Activated CD4-positive, alpha-beta T cell treated with anti-CD3 and anti-CD28 coated beads, Interleukin-2, amount 50 U/mL, for 24 hours (primary cell): ENCODE measurements at regions not wholly inside any gene's neighbourhood (a gene's known extent, or its start where the extent isn't known, plus 50 kb on each side); places are given as distances from the start of the nearest gene placed in this dataset.

Source experiments
- DNase-seq, 2 donors: peaks; one replicate each; pipeline ENCODE4 v3.0.0-alpha.2; 2020; ENCODE audit warnings: low read depth in 1 of 2, low spot score in 1 of 2

DNA sequence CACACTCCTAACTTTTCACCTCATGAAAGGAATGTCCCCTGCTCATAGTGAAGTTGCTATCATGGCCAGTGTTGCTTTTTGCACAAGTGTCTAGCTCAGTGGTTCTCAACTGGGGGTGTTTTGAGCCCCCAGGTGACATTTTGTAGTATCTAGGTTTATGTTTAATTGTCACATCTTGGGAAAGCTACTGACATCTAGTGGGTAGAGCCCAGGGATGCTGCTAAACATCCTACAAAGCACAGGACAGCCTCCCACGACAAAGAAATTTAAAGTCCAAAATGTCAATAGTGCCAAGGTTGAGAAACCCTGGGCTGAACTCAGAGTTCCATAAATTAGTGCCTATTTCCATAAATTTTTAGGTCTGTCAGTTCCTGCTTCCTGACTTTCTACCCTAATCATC is 70.7 kb upstream of the HCCS start:
- DNase-seq: no peak

DNA sequence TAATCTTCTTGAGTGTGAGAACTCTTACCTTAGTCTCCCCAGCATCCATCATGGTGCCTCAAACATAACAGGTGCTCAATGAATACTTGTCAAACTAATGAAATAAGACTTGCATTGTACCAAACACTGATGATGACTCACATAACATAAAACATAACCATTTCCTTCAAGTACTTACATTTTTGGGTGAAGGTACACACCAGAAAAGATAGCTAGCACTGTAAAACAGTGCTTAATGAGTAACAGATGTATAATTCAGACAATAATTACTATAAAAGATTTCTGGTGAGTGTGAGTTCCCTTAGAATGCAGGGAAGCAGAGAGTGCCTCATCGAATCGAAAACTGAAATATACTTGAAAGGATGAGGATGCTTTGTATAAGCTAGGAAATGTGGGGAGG is 70.1 kb upstream of the HCCS start:
- DNase-seq: no peak

DNA sequence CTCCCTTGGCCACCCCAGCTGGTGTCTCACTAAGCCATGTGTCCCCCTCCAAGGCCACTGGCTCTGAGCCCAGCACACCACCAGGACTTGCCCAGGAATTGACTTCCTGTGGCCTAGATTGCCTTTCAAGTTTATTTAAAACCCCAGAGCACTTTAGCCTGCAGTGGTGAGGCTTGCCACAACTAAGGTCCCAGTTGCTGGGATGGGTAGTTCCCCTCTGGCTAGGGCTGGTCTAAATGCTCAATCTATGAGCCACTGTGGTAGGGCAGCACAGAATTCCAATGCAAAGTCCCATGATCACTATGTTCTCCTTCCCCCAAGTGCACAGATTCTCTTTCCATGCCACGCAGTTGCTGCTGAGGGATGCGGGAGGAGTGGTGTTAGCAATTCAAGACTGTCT is 61.1 kb upstream of the HCCS start:
- no peak for DNase-seq

DNA sequence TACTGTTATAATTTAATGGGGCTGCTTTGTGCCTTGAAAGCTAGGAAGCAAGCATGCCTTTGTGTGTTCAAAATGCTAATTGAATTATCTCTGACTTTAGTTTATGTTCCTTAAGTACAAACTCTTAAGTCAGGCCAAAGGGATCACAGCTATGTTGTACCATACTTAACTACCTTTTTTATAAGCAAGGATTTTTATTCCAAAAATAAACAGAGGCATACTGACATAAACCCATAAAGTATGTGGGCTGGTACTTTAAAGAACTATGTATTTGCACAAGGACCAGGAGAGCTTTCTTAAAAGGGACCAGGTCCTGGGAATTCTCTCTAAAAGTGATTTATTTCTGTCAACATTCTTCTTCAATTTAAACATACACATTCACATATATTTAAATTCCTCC is 57.8 kb upstream of the HCCS start:
- no peak for DNase-seq

DNA sequence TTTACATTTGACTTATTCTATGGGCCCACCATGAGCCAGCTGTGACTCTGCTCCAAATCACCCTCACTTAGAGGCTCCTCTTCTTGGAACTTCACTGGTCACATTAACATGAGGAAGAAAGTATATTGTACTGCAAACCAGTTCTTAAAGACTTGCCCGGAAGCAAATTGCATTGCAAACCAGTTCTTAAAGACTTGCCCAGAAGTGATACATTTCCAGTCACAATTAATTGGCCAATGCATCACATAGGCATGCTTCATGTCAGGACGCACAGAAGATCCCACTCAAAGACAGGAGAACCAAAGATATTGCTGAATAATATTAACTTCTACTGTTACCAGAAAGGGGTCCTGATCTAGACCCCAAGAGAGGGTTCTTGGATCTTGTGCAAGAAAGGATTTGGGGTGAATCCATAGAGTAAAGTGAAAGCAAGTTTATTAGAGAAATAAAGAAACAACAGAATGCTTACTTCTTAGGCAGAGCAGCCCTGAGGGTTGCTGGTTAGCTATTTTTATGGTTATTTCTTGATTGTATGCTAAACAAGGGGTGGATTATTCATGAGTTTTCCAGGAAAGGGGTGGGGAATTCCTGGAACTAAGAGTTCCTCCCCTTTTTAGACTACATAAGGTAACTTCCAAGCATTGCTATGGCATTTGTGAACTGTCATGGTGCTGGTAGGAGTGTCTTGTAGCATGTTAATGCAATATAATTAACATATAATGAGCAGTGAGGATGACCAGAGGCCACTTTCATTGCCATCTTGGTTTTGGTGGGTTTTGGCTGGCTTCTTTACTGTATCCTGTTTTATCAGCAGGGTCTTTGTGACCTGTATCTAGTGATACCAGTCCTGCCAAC is 54.6 kb upstream of the HCCS start:
- no peak for DNase-seq

DNA sequence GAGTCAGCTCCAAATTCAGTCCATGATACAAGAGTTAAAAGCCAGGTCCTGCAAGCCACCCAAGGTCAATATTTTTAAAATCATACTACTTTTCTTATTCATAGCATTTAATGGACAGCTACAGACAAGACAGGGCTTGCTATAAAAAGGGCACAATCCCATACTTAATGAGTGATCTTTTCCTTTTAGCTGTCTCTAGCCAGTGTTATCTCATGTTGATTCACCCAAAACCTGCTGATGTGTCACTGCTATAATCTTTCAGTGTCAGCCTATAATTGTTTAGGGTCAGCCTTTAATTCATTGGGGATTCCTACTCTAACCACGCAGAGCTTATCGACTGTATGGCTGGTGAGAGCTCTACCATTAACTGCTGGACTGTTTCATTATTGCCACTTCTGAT is 51.2 kb upstream of the HCCS start:
- DNase-seq: no peak
